H1 (cell line): ENCODE measurements at regions not wholly inside any gene's neighbourhood (a gene's known extent, or its start where the extent isn't known, plus 50 kb on each side); places are given as distances from the start of the nearest gene placed in this dataset.

ENCODE experiments used
- CTCF ChIA-PET: fragments of 300-600 bp; sonication (Branson Sonifier 250); formaldehyde crosslinking; loops from one replicate; lab custom pipeline; 2021; ENCODE audit not compliant: partially characterized antibody; lab: Charles Lee
- POLR2A ChIA-PET: fragments of 300-600 bp; sonication (Branson Sonifier 250); formaldehyde crosslinking; loops from one replicate; lab custom pipeline; 2021; ENCODE audit warnings: inconsistent platforms; ENCODE audit not compliant: partially characterized antibody; lab: Charles Lee
- DNase-seq, 2 experiments: peaks; one replicate each; pipeline versions ENCODE4 v3.0.0 to v3.0.0-alpha.2; 2010 to 2022; ENCODE audit warnings: low spot score in 2 of 2, low read depth in 1 of 2, mixed read lengths in 1 of 2
- FAIRE-seq: peaks from 2 replicates; lab custom pipeline; 2011; peaks lifted over from hg19 to GRCh38; lab: Jason Lieb, UNC
- H2AFZ ChIP-seq: 2 replicates; pipeline ENCODE4 v1.8.1; 2012; ENCODE audit warnings: low read length, inconsistent platforms
- H2AK5ac ChIP-seq: 2 replicates; pipeline ENCODE4 v1.6.1; 2013; ENCODE audit warnings: low read depth, low read length
- H2BK120ac ChIP-seq: replicated peaks from 2 replicates; pipeline ENCODE3; 2013; ENCODE audit warnings: low read depth, low read length, inconsistent platforms
- H2BK12ac ChIP-seq: 2 replicates; pipeline ENCODE4 v1.6.1; 2013; ENCODE audit warnings: low read depth, low read length
- H2BK15ac ChIP-seq: 2 replicates; pipeline ENCODE4 v1.6.1; 2013; ENCODE audit warnings: low read length
- H2BK20ac ChIP-seq: 2 replicates; pipeline ENCODE4 v1.6.1; 2013; ENCODE audit warnings: low read length
- H2BK5ac ChIP-seq: 2 replicates; pipeline ENCODE4 v1.6.1; 2013; ENCODE audit warnings: low read depth, low read length
- H3K14ac ChIP-seq: 2 replicates; pipeline ENCODE4 v1.6.1; 2013; ENCODE audit warnings: inconsistent platforms; ENCODE audit not compliant: insufficient read length
- H3K18ac ChIP-seq: 2 replicates; pipeline ENCODE4 v1.6.1; 2013; ENCODE audit warnings: low read length; ENCODE audit errors: extremely low read depth
- H3K23ac ChIP-seq: 2 replicates; pipeline ENCODE4 v1.6.1; 2013; ENCODE audit warnings: inconsistent platforms; ENCODE audit not compliant: insufficient read length
- H3K23me2 ChIP-seq: 2 replicates; pipeline ENCODE4 v1.6.1; 2013; ENCODE audit warnings: low read depth, low read length
- H3K27ac ChIP-seq: 2 replicates; pipeline ENCODE4 v1.6.1; 2011; ENCODE audit warnings: low read depth, low read length, inconsistent platforms
- H3K27me3 ChIP-seq, 4 experiments: replicated peaks in 1 of 4; 1 replicate in 1 of 4; 2 replicates in 3 of 4; pipeline versions ENCODE4 v1.6.1 to v1.8.1; 2011 to 2013; ENCODE audit warnings: low read length in 3 of 4, mild to moderate bottlenecking in 3 of 4, inconsistent platforms in 2 of 4, mixed read lengths in 2 of 4, moderate library complexity in 1 of 4; ENCODE audit not compliant: control insufficient read depth in 3 of 4, insufficient read depth in 3 of 4; ENCODE audit errors: extremely low read depth in 1 of 4
- H3K36me3 ChIP-seq, 4 experiments: 2 replicates each; pipeline versions ENCODE4 v1.6.1 to v1.8.1; 2011 to 2013; ENCODE audit warnings: mild to moderate bottlenecking in 4 of 4, low read length in 3 of 4, moderate library complexity in 2 of 4, control low read depth in 1 of 4, inconsistent platforms in 1 of 4; ENCODE audit not compliant: insufficient read depth in 4 of 4, control insufficient read depth in 2 of 4
- H3K4ac ChIP-seq: replicated peaks from 2 replicates; pipeline ENCODE3; 2013; ENCODE audit warnings: low read length, low read depth, mixed read lengths, inconsistent platforms; ENCODE audit not compliant: insufficient read length
- H3K4me1 ChIP-seq, 4 experiments: replicated peaks in 1 of 4; 1 replicate in 1 of 4; 2 replicates in 3 of 4; pipeline versions ENCODE4 v1.6.1 to v1.8.1; 2011 to 2013; ENCODE audit warnings: low read length in 3 of 4, inconsistent platforms in 2 of 4, mixed read lengths in 1 of 4; ENCODE audit not compliant: insufficient read depth in 4 of 4, control insufficient read depth in 3 of 4
- H3K4me2 ChIP-seq, 2 experiments: 2 replicates each; pipeline versions ENCODE4 v1.6.1 to v1.8.1; 2011 to 2013; ENCODE audit warnings: low read depth in 2 of 2, low read length in 2 of 2, control low read depth in 1 of 2, inconsistent platforms in 1 of 2, mild to moderate bottlenecking in 1 of 2; ENCODE audit not compliant: insufficient read depth in 1 of 2
- H3K4me3 ChIP-seq, 4 experiments: fragments of 200-600, 300-600 bp in 1 of 4; sonication (generic), shearing (Covaris generic), sonication (Bioruptor Twin) in 1 of 4; 2 replicates each; pipeline versions ENCODE4 v1.5.1 to v1.8.1; 2011 to 2016; ENCODE audit warnings: low read length in 4 of 4, low read depth in 3 of 4, control low read depth in 2 of 4, inconsistent platforms in 2 of 4, mild to moderate bottlenecking in 2 of 4, mixed read lengths in 1 of 4, moderate library complexity in 1 of 4; ENCODE audit not compliant: insufficient read depth in 2 of 4; ENCODE audit errors: extremely low read depth in 1 of 4
- H3K56ac ChIP-seq: replicated peaks from 2 replicates; pipeline ENCODE3; 2013; ENCODE audit warnings: low read depth, mild to moderate bottlenecking, mixed read lengths, low read length, inconsistent platforms; ENCODE audit not compliant: insufficient read length
- H3K79me1 ChIP-seq: 2 replicates; pipeline ENCODE4 v1.6.1; 2013; ENCODE audit warnings: low read depth, low read length, control low read depth
- H3K79me2 ChIP-seq, 2 experiments: 2 replicates each; pipeline versions ENCODE4 v1.6.1 to v1.8.1; 2012 to 2013; ENCODE audit warnings: low read length in 2 of 2, mild to moderate bottlenecking in 2 of 2, inconsistent platforms in 1 of 2; ENCODE audit not compliant: insufficient read depth in 2 of 2, control insufficient read depth in 1 of 2
- H3K9ac ChIP-seq, 4 experiments: replicated peaks in 1 of 4; 1 replicate in 1 of 4; 2 replicates in 3 of 4; pipeline versions ENCODE4 v1.6.1 to v1.8.1; 2011 to 2013; ENCODE audit warnings: low read depth in 3 of 4, low read length in 3 of 4, control low read depth in 2 of 4, mild to moderate bottlenecking in 2 of 4, moderate library complexity in 2 of 4, inconsistent platforms in 1 of 4; ENCODE audit errors: extremely low read depth in 1 of 4
- H3K9me3 ChIP-seq, 2 experiments: 2 replicates each; pipeline versions ENCODE4 v1.6.1 to v1.8.1; 2012 to 2013; ENCODE audit warnings: mild to moderate bottlenecking in 2 of 2, moderate library complexity in 2 of 2, control low read depth in 1 of 2, inconsistent platforms in 1 of 2, low read depth in 1 of 2, low read length in 1 of 2, mixed read lengths in 1 of 2; ENCODE audit not compliant: insufficient read depth in 2 of 2
- H4K20me1 ChIP-seq, 2 experiments: replicated peaks in 1 of 2; 2 replicates each; pipeline versions ENCODE3 to v1.8.1; 2011 to 2013; ENCODE audit warnings: inconsistent platforms in 2 of 2, low read length in 2 of 2, mild to moderate bottlenecking in 1 of 2; ENCODE audit not compliant: insufficient read depth in 2 of 2, control insufficient read depth in 1 of 2
- H4K5ac ChIP-seq: 2 replicates; pipeline ENCODE4 v1.6.1; 2013; ENCODE audit warnings: low read length, low read depth, mixed read lengths, inconsistent platforms; ENCODE audit not compliant: insufficient read length
- H4K8ac ChIP-seq: 2 replicates; pipeline ENCODE4 v1.8.0; 2013; ENCODE audit warnings: mild to moderate bottlenecking, moderate library complexity, low read length, inconsistent platforms; ENCODE audit not compliant: insufficient read depth; ENCODE audit errors: extremely low read depth
- H4K91ac ChIP-seq: replicated peaks from 2 replicates; pipeline ENCODE3; 2013; ENCODE audit warnings: low read length, mixed read lengths, inconsistent platforms; ENCODE audit not compliant: insufficient read length
- CHD1 ChIP-seq: IDR thresholded peaks from 2 replicates; pipeline ENCODE4 v1.6.1; 2012; ENCODE audit warnings: low read depth, low read length, improper control_type of control experiment
- CTCF ChIP-seq, 3 experiments: IDR thresholded peaks; 1 replicate in 2 of 3; 2 replicates in 1 of 3; pipeline versions ENCODE4 v1.5.1 to v1.6.1; 2011; ENCODE audit warnings: low read length in 3 of 3, mild to moderate bottlenecking in 3 of 3, inconsistent platforms in 2 of 3, low read depth in 1 of 3, moderate library complexity in 1 of 3; ENCODE audit not compliant: insufficient read depth in 1 of 3; ENCODE audit errors: control extremely low read depth in 1 of 3
- E2F6 ChIP-seq: IDR thresholded peaks from 2 replicates; pipeline ENCODE4 v1.6.1; 2012; ENCODE audit warnings: inconsistent platforms
- EZH2 ChIP-seq: fragments of 200-600 bp; sonication (generic); IDR thresholded peaks from 2 replicates; pipeline ENCODE4 v1.7.1; 2012; ENCODE audit warnings: low read depth, mild to moderate bottlenecking, moderate library complexity, low read length, inconsistent platforms; ENCODE audit not compliant: severe bottlenecking
- GTF2F1 ChIP-seq: IDR thresholded peaks from 2 replicates; pipeline ENCODE4 v1.6.1; 2012; ENCODE audit warnings: low read depth, low read length, improper control_type of control experiment, borderline replicate concordance
- KDM1A ChIP-seq: fragments of 200-600, 300-600 bp; sonication (generic); IDR thresholded peaks from 2 replicates; pipeline ENCODE4 v1.7.1; 2016; ENCODE audit warnings: mild to moderate bottlenecking, low read length, borderline replicate concordance
- KDM5A ChIP-seq: fragments of 200-600 bp; IDR thresholded peaks from 2 replicates; pipeline ENCODE4 v1.7.1; 2012; ENCODE audit warnings: mild to moderate bottlenecking, low read length, inconsistent platforms, mixed read lengths
- POU5F1 ChIP-seq: IDR thresholded peaks from 2 replicates; pipeline ENCODE4 v1.6.1; 2011; ENCODE audit warnings: low read depth, mild to moderate bottlenecking, low read length, moderate library complexity
- SIX5 ChIP-seq: IDR thresholded peaks from 2 replicates; pipeline ENCODE4 v1.6.1; 2011; ENCODE audit warnings: mild to moderate bottlenecking, low read depth, low read length
- YY1 ChIP-seq: IDR thresholded peaks from 2 replicates; pipeline ENCODE4 v1.6.1; 2011; ENCODE audit warnings: low read depth, mild to moderate bottlenecking, low read length
- WGBS, 2 experiments: shearing (Covaris generic) in 1 of 2; methylation state at CpG; one replicate each; pipeline versions ENCODE4 v1.1.6 to v1.1.7; 2013 to 2015; ENCODE audit warnings: low lambda C conversion rate in 2 of 2, mixed read lengths in 2 of 2, inconsistent platforms in 1 of 2, low coverage in 1 of 2, missing lambda C conversion rate in 1 of 2; ENCODE audit not compliant: insufficient replicate concordance in 2 of 2, insufficient coverage in 1 of 2, insufficient read length in 1 of 2; ENCODE audit errors: extremely low coverage in 1 of 2, missing lambda C conversion rate in 1 of 2; 5-methylcytosine and 5-hydroxymethylcytosine counted together

GRCh38 chr10:6924166-6924565, 344.1 kb upstream of the PRKCQ start:
- 85% methylated on average over 4 of the region's 4 CpGs; no CpG with 5 or more reads in 1 of the 2 experiments for whole genome bisulfite sequencing, 2 experiments
- H3K9ac ChIP-seq, result no peak overlapping the region
- H2AFZ ChIP-seq, result no peak overlapping the region
- no peaks in the 10 kb centered on the region for H3K79me1 ChIP-seq
- no peaks in the 10 kb centered on the region; a peak in 1 of 7 replicates for H3K4me1 ChIP-seq
- no peak overlapping the region for H2BK120ac ChIP-seq
- H2BK15ac ChIP-seq, result no peak overlapping the region
- H3K18ac ChIP-seq, result no peak overlapping the region
- no peak overlapping the region for H3K27ac ChIP-seq
- H3K4ac ChIP-seq, result no peak overlapping the region
- no peaks in the 10 kb centered on the region for H3K36me3 ChIP-seq
- H4K20me1 ChIP-seq, result no peaks in the 10 kb centered on the region
- no peak overlapping the region for H4K91ac ChIP-seq
- no peaks in the 10 kb centered on the region for H3K23me2 ChIP-seq
- no peak overlapping the region for H2BK5ac ChIP-seq
- no peak overlapping the region for H4K8ac ChIP-seq
- H3K4me2 ChIP-seq, result no peak overlapping the region
- H2BK12ac ChIP-seq, result no peak overlapping the region
- no peak overlapping the region for H3K56ac ChIP-seq
- TF ChIP-seq KDM1A (no peak), EZH2 (no peak), KDM5A (no peak), E2F6 (no peak), SIX5 (no peak), GTF2F1 (no peak), CHD1 (no peak), CTCF (IDR thresholded peaks at IDR 0.05; ENCODE audit: control extremely low read depth in 1 of 3, insufficient read depth in 1 of 3, low read depth in 1 of 3, low read length in 3 of 3) (no peak), YY1 (no peak), POU5F1 (no peak)
- H2AK5ac ChIP-seq, result no peak overlapping the region
- DNase-seq (no peak), FAIRE-seq (no peak)
- H4K5ac ChIP-seq, result no peak overlapping the region
- no peak overlapping the region for H3K23ac ChIP-seq
- H3K9me3 ChIP-seq, result no peaks in the 10 kb centered on the region
- ChIA-PET POLR2A (no interaction called here), CTCF (interaction anchor here (0.7 to 1.3 kb wide), 2 partner anchors 12 to 131 kb away, joined by 3 to 4 read pairs; no protein-coding TSS in a partner anchor)
- no peaks in the 10 kb centered on the region for H3K79me2 ChIP-seq
- H3K14ac ChIP-seq, result no peak overlapping the region
- H3K4me3 ChIP-seq, result no peak overlapping the region
- H2BK20ac ChIP-seq, result no peak overlapping the region
- no peaks in the 10 kb centered on the region for H3K27me3 ChIP-seq
